Erythroblast (primary cell): ENCODE measurements at regions not wholly inside any gene's neighbourhood (a gene's known extent, or its start where the extent isn't known, plus 50 kb on each side); places are given as distances from the start of the nearest gene placed in this dataset.

Experiments used
- GATA1 ChIP-seq: IDR thresholded peaks from 2 replicates; pipeline ENCODE4 v1.6.1; 2011; ENCODE audit warnings: low read depth, mild to moderate bottlenecking, control low read depth, low read length, moderate library complexity
- POLR2A ChIP-seq: IDR thresholded peaks from 2 replicates; pipeline ENCODE4 v1.6.1; 2011; ENCODE audit warnings: mild to moderate bottlenecking, low read length

GRCh38 chr6:11475016-11475415 is 62.5 kb upstream of the TMEM170B start:
- no peak for TF ChIP-seq POLR2A
- TF ChIP-seq GATA1: no peak
